ENCODE measurements at regions not wholly inside any gene's neighbourhood (a gene's known extent, or its start where the extent isn't known, plus 50 kb on each side); places are given as distances from the start of the nearest gene placed in this dataset.
"Not testable (repeated sequence)": the region's sequence is repeated elsewhere in the genome, so short reads cannot be mapped to it uniquely, and the experiment has no call there.

DNA sequence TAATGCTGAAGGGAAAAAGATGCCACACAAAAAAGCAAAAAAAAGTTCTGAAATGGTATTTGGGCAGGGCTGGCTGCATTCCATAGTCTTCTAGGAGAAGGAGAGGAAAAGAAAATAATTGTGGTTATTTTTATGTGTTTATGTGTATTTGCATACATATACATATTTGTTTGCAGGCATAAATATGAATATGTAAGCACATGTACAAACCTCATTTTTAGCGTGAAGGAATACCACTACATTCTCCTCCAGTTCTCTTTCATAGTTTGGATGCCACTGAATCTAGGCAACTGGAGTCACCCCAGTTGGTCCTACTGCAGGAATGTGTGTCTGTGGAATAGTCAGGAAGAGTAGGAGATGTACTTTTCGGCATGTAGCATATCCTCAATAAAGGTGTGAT is 181.1 kb downstream of the YTHDC2 start:
- H3K4me3 ChIP-seq (ENCODE audit: low read depth, poor library complexity, severe bottlenecking) = no peak overlapping the region
- intact Hi-C loops (cut with DNase I; ENCODE audit: low total_unique reads) = no loop called here
- WGBS, 2 donors = 87 to 88% methylated on average over 2 of the region's 2 CpGs
- TF ChIP-seq, protein P1, sequence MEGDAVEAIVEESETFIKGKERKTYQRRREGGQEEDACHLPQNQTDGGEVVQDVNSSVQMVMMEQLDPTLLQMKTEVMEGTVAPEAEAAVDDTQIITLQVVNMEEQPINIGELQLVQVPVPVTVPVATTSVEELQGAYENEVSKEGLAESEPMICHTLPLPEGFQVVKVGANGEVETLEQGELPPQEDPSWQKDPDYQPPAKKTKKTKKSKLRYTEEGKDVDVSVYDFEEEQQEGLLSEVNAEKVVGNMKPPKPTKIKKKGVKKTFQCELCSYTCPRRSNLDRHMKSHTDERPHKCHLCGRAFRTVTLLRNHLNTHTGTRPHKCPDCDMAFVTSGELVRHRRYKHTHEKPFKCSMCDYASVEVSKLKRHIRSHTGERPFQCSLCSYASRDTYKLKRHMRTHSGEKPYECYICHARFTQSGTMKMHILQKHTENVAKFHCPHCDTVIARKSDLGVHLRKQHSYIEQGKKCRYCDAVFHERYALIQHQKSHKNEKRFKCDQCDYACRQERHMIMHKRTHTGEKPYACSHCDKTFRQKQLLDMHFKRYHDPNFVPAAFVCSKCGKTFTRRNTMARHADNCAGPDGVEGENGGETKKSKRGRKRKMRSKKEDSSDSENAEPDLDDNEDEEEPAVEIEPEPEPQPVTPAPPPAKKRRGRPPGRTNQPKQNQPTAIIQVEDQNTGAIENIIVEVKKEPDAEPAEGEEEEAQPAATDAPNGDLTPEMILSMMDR (IDR thresholded peaks at IDR 0.05) = no peak
- no peak for TF ChIP-seq POLR2A (IDR thresholded peaks at IDR 0.05)
- no peak for DNase-seq (ENCODE audit: low spot score in 2 of 2)

DNA sequence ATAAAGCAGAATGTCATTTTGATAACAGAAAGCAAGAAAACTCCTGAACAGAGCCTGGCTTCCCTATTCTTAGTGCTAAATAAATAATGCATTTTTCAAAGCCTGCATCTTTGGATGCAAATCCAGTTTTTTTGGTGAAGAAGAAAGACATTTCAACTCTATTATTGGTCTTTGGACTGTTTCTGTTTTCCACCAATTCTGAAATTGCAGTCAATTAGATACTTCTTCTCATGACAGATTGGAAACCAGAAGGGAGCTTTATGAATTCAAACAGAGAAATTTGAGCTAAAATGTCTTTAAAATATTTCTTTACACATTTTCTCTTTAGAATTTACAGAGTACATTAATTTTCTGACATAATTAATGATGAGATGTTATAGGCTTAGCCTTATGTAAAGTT is 189.8 kb downstream of the YTHDC2 start:
- intact Hi-C loops (cut with DNase I; ENCODE audit: low total_unique reads) = no loop called here
- H3K4me3 ChIP-seq (ENCODE audit: low read depth, poor library complexity, severe bottlenecking) = no peak overlapping the region
- DNase-seq (ENCODE audit: low spot score in 2 of 2) = no peak
- TF ChIP-seq, protein P1 (IDR thresholded peaks at IDR 0.05) = no peak
- TF ChIP-seq POLR2A (IDR thresholded peaks at IDR 0.05) = no peak

DNA sequence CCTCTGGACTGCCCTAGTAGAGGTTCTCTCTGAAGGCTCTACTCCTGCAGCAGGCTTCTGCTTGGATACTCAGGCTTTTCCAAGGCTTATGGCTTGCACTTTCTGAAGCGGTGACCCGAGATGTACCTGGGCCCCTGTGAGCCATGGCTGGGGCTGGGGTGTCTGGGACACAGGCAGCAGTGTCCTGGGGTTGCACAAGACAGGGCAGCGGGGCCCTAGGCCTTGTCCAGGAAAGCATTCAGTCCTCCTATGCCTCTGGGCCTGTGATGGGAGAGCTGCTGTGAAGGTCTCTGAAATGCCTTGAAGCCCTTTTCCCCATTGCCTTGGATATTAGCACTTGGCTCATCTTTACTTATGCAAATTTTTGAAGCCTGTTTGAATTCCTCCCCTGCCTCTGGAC is 192.2 kb downstream of the YTHDC2 start:
- TF ChIP-seq POLR2A (IDR thresholded peaks at IDR 0.05) = no peak
- TF ChIP-seq, protein P1 (IDR thresholded peaks at IDR 0.05) = no peak
- H3K4me3 ChIP-seq (ENCODE audit: low read depth, poor library complexity, severe bottlenecking) = no peak overlapping the region
- WGBS, 2 donors = 93 to 97% methylated on average over 3 of the region's 3 CpGs
- no peak for DNase-seq (ENCODE audit: low spot score in 2 of 2)
- intact Hi-C loops (cut with DNase I; ENCODE audit: low total_unique reads) = no loop called here

DNA sequence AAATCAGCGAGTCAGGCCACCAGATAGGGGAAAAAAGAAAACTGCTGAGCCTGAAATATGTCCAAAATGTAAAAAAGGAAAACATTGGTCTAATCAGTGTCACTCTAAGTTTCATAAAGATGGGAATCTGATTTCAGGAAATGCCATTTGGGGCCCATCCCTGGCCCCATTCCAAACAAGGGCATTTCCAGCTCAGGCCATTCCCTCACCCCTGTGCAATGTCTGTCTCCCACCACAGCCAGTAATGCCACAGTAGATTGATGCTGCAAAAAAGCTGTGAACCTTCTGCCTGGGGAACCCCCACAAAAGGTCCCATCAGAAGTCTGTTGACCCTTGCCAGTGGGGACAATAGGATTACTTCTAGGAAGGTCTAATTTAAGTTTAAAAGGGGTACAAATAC is 199.6 kb downstream of the YTHDC2 start:
- no peak for DNase-seq (ENCODE audit: low spot score in 2 of 2)
- WGBS, 2 donors = 37 to 59% methylated on average over 1 of the region's 1 CpG
- no peak for TF ChIP-seq POLR2A (IDR thresholded peaks at IDR 0.05)
- TF ChIP-seq, protein P1 (IDR thresholded peaks at IDR 0.05) = no peak
- intact Hi-C loops (cut with DNase I; ENCODE audit: low total_unique reads) = no loop called here
- H3K4me3 ChIP-seq (ENCODE audit: low read depth, poor library complexity, severe bottlenecking) = no peak overlapping the region

DNA sequence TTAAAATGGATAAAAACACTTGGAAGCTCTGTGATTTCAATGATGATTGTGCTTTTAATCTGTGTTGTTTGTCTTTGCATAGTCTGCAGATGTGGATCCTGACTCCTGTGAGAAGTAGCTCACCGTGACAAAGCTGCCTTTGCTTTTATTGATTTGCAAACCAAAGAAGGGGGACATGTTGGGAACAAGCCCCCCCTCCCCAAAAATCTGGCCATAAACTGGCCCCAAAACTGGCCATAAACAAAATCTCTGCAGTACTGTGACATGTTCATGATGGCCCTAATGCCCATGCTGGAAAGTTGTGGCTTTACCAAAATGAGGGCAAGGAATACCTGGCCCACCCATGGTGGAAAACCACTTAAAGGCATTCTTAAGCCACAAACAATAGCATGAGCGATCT is 202.4 kb downstream of the YTHDC2 start:
- WGBS, 2 donors = 83 to 87% methylated on average over 2 of the region's 2 CpGs
- H3K4me3 ChIP-seq (ENCODE audit: low read depth, poor library complexity, severe bottlenecking) = not testable (repeated sequence)

DNA sequence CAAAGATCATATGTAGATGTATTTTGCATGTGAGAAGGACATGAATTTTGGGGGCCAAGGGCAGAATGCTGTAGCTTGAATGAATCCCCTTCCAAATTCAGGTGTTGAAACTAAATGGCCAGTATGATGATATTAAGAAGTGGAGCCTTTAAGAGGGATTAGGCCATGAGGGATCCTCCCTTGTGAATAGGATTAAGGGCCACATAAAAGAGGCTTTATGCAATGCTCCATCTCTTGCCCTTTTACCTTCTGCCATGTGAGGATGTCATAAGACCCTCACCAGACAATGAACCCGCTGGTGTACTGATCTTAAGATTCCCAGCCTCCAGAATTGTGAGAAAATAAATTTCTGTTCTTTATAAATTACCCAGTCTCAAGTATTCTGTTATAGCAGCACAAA is 206.1 kb downstream of the YTHDC2 start:
- no peak overlapping the region for H3K4me3 ChIP-seq (ENCODE audit: low read depth, poor library complexity, severe bottlenecking)
- no peak for TF ChIP-seq POLR2A (IDR thresholded peaks at IDR 0.05)
- TF ChIP-seq, protein P1 (IDR thresholded peaks at IDR 0.05) = no peak
- DNase-seq (ENCODE audit: low spot score in 2 of 2) = no peak
- intact Hi-C loops (cut with DNase I; ENCODE audit: low total_unique reads) = no loop called here
- WGBS, 2 donors = 57 to 63% methylated on average over 1 of the region's 1 CpG

More for the DNA sequence above, 202.4 kb downstream of the YTHDC2 start:
- DNase-seq (ENCODE audit: low spot score in 2 of 2); intact Hi-C loops (cut with DNase I; ENCODE audit: low total_unique reads): not testable (repeated sequence)
